DMS53 (cell line): ENCODE measurements at regions not wholly inside any gene's neighbourhood (a gene's known extent, or its start where the extent isn't known, plus 50 kb on each side); places are given as distances from the start of the nearest gene placed in this dataset.
"Not testable (repeated sequence)": the region's sequence is repeated elsewhere in the genome, so short reads cannot be mapped to it uniquely, and the experiment has no call there.

ENCODE experiments used
- DNase-seq: peaks from one replicate; lab custom pipeline; 2025; lab: John Stamatoyannopoulos, UW

DNA sequence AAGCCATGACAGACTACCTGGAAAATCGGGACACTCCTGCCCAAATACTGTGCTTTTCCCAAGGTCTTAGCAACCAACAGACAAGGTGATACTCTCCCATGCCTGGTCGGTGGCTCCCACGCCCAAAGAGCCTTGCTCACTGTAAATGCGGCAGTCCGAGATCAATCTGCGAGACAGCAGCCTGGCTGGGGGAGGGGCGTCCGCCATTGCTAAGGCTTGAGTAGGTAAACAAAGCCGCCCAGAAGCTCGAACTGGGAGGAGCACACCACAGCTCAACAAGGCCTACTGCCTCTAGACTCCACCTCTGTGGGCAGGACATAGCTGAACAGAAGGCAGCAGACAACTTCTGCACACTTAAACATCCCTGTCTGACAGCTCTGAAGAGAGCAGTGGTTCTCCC is 272.1 kb upstream of the CCNG1 start:
- DNase-seq = peak; percentile 90

DNA sequence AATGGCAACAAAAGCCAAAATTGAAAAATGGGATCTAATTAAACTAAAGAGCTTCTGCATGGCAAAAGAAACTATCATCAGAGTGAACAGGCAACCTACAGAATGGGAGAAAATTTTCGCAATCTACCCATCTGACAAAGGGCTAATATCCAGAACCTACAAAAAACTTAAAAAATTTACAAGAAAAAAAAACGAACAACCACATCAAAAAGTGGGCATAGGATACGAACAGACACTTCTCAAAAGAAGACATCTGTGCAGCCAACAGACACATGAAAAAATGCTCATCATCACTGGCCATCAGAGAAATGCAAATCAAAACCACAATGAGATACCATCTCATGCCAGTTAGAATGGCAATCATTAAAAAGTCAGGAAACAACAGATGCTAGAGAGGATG is 267.2 kb upstream of the CCNG1 start:
- DNase-seq = not testable (repeated sequence)

DNA sequence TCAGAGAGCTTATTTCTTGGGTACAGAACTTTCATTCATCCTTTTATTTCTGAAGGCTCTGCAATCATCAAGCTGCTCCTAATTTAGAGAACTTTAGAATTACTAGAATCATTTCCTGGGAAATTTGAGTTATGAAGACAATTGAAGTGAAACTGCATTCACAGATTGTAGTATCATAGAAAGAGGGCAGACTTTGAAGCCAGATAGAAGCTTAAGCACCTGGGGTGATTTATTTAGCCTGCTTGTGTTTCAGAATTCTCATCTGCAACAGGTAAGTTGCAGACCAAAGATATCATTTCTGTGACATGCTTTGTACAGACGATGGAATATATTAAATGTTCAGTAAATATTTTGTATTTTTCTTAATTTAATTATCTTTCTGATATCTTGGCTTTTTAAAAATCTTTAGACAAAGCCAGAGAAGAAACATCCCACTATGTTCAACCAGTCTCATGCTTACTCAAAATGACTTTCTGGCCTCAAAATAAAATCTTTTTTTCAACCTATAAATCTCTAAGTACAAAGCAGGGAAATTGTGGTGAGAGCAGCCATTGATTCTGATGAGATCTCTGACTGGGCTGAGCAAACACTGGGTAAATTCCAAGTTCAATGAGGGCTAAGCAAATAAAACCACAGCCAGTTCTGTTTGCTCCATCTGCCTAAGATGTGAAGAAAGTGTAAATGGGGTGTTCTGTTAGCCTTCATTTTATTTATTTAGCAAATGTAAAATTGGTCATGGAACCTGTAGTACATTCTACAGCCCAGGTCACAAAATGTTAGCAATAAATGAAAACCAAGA is 264.7 kb upstream of the CCNG1 start:
- peak; percentile 67 for DNase-seq

DNA sequence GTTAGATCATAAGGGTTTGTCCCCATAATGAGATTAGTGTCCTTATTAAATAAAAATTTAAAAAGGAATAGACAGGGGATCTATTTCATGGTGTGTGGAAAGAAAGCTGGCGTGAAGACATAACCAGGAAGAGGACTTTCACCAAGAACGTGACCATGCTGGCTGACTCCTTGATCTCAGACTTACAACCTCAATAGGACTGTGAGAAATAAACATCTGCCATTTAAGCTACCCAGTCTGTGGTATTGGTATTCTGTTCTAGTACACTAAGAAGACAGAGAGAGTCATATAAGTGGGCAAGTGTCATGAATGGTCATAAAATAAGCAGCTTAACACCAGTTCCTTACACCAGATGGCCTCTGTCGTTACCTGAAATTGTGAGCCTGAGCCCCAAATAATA is 259.4 kb upstream of the CCNG1 start:
- no peak for DNase-seq

DNA sequence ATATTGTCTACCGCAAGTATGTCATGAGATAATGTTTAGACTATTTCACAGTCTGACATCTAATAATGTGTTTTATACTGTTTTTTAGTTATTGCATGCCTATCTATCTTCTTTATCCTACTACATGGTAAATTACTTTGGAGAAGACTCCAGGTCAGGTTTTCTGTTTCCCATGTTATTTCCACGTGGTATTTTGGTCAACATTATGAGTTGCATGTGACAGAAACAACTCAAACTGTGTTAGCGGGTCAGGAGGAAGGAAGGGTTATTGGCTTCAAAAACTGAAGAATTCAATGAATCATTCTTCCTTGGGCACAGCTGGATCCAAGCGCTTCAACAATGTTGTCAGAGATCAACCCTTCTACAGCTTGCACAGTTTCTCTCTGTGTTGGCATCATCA is 252.1 kb upstream of the CCNG1 start:
- no peak for DNase-seq

DNA sequence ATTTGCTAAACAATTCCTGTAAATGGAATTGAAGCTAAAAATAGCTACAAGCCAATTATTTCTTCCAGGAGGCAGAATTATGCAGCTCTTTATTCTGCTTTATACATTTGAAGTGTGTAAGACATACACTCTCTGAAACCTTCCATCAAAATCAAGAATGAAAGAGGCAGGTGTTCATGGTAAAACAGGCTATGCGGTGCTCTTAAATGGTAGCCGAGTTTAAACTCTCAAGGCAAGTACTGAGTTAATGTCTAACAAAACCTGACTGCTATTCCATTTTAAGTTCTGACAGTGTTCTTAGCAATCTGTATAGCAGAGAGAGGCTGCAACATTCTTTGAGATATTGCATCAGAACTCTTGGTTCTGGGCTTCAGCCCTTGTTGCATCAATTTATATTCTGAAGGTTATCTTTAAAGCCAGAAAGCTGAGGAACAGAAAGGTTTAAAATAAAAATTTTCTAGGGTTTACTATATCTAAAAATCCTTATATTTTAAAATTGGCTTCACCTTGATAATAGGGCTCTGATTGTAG is 248.3 kb upstream of the CCNG1 start:
- no peak for DNase-seq

DNA sequence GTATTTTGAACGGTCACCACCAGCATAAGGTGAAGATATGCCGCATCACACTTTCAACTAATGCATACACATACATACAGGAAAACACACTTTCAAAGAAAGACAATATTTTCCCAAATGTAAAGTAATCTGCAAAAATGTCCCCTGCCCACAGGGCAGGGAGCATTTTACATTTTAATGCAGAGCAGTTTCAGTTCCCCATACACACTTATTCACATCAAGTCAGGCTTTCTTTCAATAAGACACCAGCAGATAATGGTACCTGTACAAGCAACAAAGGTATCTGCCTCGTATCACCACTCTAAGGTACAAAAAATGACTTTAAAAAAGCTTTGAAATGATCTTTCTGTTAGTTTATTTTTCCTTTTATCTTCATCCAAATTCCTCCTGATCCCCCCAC is 247.1 kb upstream of the CCNG1 start:
- DNase-seq = no peak

DNA sequence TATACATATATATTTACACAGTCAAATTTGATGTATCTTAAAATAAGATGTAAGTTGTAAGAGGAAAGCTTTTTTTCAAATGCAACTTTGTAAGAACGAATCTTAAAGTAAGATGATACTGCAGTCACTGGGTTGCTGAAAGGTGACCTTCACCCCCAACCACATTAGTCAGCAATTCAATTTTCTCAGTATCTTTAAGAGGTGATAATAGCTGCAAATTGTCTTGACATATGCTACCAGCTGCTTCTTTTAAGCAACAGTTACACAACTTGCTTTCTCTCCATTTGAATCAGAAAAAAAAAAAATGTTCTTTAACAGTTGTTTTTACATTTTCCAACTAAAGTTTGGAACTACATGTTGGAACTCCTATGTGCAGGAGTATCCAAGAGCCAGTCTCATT is 246.6 kb upstream of the CCNG1 start:
- no peak for DNase-seq

DNA sequence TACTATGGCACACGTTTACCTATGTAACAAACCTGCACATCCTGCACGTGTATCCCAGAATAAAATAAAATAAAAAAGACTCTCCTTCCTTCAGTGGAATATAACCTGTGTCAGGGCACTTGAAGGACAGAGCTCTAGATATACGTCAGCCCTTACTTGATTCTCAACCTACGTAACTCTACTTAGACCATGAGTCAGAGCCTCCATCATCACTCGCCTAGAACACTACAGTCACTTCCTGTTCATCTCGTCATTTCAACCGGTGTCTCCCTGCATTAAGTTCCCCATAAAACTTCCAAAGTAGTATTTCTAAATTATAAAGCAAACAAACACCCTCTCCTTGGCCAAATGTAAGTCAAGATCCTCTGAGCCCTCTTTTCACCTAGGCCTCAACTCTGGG is 243.5 kb upstream of the CCNG1 start:
- peak; percentile 31 for DNase-seq

DNA sequence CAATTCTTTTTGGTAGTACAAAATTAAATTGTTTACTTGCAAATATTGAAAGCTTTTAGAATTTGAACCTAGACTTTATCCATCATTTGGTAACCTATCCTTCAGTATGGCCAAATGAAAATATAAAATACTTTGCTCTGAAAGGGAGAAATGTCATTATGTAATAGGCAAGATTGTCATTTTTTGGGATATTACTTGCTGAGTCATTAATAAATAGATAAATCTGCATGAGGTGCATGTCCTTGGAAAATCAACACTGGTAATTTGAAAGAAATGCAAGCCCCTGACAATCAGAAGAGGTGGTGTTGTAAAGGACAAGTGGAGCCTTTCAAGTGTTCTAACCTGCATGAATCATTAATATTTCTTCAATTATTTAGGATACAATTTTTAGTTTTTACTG is 231.8 kb upstream of the CCNG1 start:
- DNase-seq = no peak

DNA sequence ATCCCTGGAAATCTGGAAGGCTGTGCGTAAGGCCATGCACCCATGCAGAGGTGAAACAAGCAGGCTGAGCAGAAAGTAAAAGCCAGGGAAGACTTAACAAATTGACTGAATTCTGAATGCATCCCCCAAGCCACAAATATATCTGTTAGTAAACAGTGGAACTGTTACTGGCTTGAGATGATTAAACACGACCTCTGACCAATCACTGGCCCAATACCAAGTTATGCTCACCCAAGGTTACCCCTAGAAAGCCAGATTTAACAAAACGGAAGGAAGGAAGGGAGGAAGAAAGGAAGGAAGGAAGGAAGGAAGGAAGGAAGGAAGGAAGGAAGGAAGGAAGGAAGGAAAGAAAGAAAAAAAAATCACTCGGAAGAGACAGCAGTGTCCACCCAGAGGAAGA is 215.8 kb upstream of the CCNG1 start:
- no peak for DNase-seq

DNA sequence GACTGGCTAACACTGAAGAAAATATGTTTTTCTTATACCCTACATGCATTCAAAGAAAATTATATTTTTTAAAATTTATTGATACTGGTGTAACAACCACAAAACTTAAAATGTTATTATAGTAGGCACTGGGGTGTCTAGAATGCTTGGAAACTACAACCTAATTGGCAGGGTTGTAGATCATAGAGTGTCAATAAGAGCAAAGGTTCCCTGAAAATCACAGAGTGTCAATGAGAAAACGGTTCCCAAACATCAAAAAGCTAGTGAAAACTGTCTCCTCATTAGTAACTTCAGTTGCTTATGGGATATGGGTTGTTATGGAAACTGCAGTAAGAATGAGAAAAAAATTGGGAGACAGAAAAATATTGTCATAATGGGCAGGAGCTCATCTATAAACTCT is 214.4 kb upstream of the CCNG1 start:
- no peak for DNase-seq

DNA sequence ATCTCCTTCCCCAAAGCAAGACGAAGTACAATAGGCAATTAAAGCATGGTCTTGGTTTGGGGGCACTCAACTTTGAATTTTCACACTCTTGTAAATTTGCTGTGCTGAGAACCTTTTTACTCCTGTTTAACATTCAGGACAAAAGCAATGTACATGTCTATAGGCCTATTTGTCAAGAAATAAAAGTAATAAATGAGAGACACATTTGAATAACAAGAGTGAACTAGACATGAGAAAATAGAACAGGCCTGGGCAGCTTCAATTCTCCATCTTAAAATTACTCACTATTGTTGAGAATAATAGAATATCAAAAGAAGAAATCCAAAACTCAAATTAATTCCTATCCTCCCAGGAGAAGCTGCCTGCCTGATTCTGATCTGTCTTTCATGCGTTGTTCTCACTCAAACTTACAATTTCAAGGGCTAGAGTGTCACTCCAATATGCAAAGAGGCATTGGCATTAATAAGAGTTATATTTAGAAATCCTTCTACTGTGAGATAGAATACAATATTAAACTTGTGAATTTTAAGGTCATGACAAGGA is 192.9 kb upstream of the CCNG1 start:
- no peak for DNase-seq

DNA sequence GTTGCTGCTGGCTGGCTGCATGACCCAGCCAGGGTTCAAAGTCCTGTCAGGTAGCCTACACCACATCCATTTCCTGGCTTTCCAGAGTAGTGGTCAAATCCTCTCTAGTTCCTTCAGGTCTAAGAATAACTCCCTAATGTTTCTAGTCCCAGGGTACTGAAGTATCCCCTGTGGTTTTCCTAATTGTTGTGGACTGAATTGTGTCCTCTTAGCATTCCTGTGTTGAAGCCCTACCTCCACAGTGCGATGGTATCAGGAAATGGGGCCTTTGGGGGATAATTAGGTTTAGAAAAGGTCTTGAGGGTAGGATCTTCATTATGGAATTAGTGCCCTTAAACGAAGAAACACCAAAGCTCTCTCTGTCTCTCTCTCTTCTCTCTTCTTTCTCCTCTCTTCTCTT is 191.8 kb upstream of the CCNG1 start:
- no peak for DNase-seq

DNA sequence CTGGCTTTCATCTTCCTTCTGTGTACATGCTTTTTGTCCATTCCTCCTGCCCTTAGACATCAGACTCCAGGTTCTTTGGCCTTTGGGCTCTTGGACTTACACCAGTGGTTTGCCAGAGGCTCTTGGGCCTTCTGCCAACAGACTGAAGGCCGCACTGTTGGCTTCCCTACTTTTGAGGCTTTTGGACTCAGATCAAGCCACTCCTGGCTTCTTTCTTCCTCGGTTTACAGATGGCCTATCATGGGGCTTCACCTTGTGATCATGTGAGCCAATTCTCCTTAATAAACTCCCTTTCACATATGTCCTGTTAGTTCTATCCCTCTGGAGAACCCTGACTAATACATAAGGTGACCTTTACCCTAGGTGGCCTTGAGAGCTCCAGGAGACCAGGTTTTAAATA is 189.1 kb upstream of the CCNG1 start:
- DNase-seq = no peak

DNA sequence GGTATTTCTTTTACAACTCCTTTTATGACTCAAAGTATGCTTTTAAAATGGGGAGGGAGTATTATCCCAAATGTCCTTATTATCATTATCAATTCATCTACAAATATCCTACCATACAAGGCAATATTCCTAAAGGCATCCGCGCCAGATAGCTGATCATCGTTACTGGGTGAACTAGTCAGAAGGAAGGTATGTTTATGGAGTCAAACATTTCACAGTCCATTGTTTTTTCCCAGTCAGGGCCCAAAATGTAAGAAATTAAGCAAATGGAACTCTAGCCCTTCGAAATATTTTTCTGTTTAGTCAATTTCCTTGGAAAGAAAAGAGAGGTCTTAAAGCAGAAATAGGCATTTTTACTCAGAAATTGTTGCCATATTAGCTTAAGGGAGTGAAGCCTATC is 188.5 kb upstream of the CCNG1 start:
- no peak for DNase-seq

DNA sequence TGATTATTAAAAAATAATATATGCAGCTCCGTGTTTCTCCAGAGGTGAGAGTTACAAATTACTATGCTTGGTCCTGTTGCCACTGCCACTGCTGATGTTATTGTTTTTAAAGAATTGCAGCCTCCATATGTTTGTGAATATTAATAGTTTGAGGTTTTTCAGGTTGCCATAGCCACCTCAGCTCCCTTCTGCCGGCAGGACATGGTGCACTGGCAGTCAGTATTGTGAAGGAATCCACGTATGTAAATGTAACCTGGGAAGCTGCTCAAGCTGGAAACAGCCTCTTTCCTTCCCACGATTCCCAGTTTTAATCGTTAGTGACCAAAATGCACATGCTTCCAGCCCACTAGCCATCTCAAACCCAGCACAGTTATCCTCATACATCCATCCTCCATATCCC is 184.4 kb upstream of the CCNG1 start:
- no peak for DNase-seq

DNA sequence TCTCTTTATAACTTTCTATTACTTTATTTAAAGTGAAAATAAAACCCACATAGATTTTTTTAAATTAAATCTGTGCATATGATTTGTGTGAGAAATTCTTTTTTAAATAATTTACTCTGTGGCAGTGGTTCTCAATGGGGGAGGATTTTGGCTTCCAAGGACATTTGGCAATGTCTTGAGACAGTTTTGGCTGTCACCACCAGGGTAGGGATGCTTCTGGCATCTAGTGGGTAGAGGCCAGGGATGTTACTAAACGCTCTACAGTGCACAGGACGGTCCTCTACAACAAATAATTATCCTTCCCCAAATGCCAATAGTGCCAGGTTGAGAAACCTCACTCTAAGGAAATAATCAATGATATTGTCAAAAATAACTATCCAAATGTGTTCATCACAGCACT is 177.9 kb upstream of the CCNG1 start:
- no peak for DNase-seq

DNA sequence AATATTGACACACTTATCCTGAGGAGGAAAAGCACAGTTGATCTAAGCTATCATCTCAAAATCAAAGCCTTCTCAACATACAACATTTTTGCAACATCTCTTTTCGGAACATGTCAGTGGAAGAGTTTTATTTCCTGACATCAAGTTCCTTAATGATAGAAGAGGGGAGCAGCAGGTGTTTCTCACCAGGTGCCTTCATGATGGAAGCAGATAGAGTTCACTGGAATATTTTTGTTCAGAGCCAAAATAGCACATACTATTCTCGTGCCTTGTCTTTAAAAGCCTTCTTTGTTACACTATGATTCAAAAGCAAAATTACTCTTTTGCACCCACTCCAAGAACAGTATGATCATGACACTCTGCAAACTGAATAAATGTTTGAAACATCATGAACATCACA is 176.9 kb upstream of the CCNG1 start:
- DNase-seq = no peak

DNA sequence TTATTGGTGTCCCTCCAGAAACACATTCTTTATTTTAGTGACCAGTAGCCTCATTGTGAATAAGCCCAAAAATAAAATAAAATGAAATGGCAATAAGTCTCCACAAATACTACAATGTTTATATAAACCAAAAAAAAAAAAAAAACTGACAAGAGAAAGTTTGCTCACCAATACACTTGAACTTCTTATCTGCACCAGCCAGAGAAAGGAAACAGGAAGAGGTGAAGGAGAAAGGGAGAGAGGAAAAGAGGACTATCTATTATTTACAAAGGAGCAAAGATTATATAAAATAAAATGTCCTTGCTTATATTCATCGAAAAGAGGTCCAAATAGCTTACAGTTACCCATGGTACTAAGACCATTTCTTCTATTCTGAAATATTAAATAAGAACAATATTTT is 176.4 kb upstream of the CCNG1 start:
- no peak for DNase-seq

DNA sequence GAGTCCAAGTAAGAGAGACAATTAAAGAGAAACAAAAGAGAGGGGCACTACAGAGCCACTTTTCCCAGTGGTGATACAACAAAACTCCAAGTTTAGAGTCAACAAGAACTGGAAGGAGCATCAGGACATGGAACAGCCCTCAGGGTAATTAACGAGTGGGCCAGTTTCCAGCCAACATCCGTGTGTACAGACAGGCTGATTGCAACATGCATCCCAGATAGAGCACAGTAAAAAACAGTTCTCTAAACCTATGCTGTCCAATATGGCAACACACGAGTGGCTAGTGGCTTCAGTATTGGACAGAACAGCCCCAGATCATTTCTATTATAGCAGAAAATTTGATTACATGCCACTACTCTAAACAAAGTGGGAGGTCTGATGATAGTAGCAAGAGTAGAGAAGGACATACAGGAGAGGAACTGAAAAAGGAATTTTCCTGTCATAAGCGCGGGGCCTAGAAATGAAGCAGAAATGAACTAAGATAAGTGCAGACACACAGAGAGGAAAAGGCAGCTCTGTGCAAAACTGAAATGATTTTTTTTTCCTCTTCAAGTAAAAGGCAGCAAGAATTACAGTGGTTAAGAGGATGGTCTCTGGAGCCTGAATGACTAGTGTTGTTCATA is 175.6 kb upstream of the CCNG1 start:
- no peak for DNase-seq

DNA sequence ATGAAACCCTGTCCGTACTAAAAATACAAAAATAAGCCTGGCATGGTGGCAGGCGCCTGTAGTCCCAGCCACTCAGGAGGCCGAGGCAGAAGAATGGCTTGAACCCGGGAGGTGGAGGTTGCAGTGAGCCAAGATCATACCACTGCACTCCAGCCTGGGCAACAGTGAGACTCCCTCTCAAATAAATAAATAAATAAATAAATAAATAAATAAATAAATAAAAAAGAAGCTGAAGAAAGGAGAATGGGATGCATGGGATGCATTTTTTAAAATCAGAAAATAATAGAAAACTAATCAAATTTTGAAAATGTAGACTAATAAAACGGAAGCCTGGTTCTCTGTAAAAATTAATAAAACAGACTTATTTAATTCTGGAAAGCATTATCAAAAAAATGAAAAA is 171.1 kb upstream of the CCNG1 start:
- not testable (repeated sequence) for DNase-seq

DNA sequence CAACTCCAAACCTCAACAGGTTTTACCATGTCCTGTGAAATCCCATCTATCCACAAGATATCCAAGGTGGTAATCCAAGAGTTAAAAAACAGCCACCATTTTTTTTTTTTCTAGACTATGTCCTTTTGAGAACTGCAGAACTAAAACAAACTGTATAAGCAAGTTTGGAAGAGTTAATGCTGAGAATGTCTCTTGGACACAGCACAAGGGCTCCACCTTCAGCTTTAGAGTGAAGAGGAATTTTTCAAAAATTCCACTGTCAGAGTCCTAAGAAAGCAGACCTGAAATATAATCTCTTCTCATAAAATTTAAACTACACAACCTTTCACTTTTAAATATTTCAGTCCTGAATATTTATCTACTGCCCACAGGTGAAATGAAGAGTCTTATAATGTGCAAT is 167.8 kb upstream of the CCNG1 start:
- DNase-seq = peak; percentile 57

DNA sequence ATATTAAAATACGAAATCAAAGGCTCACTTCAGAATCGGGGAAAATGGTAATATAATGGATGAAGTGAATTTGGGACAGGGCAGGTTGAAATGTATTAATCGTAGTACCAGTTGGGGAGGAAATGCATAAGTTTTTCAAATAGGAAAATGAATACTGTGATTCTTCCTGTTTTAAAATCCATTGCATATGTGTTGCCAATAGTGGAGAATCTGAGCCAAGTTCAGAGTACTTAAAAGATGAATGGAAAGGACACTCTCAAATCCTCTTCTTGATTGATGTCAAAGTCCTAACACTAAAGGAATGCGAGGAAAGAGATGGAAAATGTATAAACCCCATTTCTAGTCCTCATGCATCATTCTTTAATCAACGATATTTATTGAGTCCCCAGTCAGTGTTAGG is 160.9 kb upstream of the CCNG1 start:
- no peak for DNase-seq
